Esophagus muscularis mucosa (tissue), 3 donors: ENCODE measurements at regions not wholly inside any gene's neighbourhood (a gene's known extent, or its start where the extent isn't known, plus 50 kb on each side); places are given as distances from the start of the nearest gene placed in this dataset.

Experiments
- POLR2A ChIP-seq: fragments of 450-650 bp; IDR thresholded peaks from one replicate; pipeline ENCODE4 v1.6.1; 2017; ENCODE audit warnings: antibody characterized with exemption, moderate library complexity, mild to moderate bottlenecking, low read depth
- TF ChIP-seq, protein P1 (sequence below), 3 experiments: fragments of 200-600 bp in 2 of 3; fragments of 450-650 bp in 1 of 3; sonication (generic) in 2 of 3; IDR thresholded peaks; one replicate each; pipeline ENCODE4 v1.5.1; 2017 to 2019; ENCODE audit warnings: antibody characterized with exemption in 3 of 3, mild to moderate bottlenecking in 2 of 3, moderate library complexity in 1 of 3

DNA sequence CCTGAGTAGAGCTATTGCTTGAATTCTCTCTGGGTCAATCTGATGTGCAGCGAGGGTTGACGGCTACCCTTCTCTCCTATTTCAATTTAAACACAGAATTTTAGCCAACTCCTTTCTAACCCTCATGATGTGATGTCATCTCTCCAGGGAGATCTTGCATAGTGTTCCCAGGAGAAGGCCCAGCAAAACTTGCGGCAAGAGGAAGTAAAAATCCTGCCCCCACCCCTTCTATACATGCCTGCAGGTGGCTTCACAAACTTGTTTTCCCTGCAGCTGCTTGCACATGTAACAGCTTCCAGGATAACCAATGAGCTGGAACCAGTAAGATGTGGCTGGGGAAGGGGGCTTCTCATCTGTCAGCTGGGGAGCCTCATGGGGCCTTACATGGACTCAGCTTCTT, 169.3 kb upstream of the CDH4 start:
- TF ChIP-seq, protein P1, sequence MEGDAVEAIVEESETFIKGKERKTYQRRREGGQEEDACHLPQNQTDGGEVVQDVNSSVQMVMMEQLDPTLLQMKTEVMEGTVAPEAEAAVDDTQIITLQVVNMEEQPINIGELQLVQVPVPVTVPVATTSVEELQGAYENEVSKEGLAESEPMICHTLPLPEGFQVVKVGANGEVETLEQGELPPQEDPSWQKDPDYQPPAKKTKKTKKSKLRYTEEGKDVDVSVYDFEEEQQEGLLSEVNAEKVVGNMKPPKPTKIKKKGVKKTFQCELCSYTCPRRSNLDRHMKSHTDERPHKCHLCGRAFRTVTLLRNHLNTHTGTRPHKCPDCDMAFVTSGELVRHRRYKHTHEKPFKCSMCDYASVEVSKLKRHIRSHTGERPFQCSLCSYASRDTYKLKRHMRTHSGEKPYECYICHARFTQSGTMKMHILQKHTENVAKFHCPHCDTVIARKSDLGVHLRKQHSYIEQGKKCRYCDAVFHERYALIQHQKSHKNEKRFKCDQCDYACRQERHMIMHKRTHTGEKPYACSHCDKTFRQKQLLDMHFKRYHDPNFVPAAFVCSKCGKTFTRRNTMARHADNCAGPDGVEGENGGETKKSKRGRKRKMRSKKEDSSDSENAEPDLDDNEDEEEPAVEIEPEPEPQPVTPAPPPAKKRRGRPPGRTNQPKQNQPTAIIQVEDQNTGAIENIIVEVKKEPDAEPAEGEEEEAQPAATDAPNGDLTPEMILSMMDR (IDR thresholded peaks at IDR 0.05): no peak
- TF ChIP-seq POLR2A: no peak
